CD4-positive, alpha-beta memory T cell (primary cell): ENCODE measurements at regions not wholly inside any gene's neighbourhood (a gene's known extent, or its start where the extent isn't known, plus 50 kb on each side); places are given as distances from the start of the nearest gene placed in this dataset.

Experiments used
- CTCF ChIA-PET: fragments of 350-600 bp; sonication (Branson Sonifier 250); formaldehyde crosslinking; loops from one replicate; lab custom pipeline; 2021; ENCODE audit warnings: inconsistent platforms; ENCODE audit not compliant: partially characterized antibody; lab: Charles Lee
- POLR2A ChIA-PET: fragments of 350-600 bp; sonication (Branson Sonifier 250); formaldehyde crosslinking; loops from one replicate; lab custom pipeline; 2021; ENCODE audit not compliant: partially characterized antibody; lab: Charles Lee
- DNase-seq, 5 donors: peaks; one replicate each; pipeline versions ENCODE4 v3.0.0 to v3.0.0-alpha.2; 2020 to 2022; ENCODE audit warnings: mixed read lengths in 1 of 5
- H3K27ac ChIP-seq: one replicate; pipeline ENCODE4 v1.7.0; 2013; ENCODE audit warnings: low read depth, low read length
- H3K27me3 ChIP-seq: 2 replicates; pipeline ENCODE4 v1.7.0; 2013; ENCODE audit warnings: mild to moderate bottlenecking, low read length, moderate library complexity; ENCODE audit not compliant: insufficient read depth
- H3K36me3 ChIP-seq: 2 replicates; pipeline ENCODE4 v1.7.0; 2013; ENCODE audit warnings: mild to moderate bottlenecking, low read length, moderate library complexity; ENCODE audit not compliant: insufficient read depth
- H3K4me1 ChIP-seq: 2 replicates; pipeline ENCODE4 v1.7.0; 2013; ENCODE audit warnings: mild to moderate bottlenecking, low read length, moderate library complexity; ENCODE audit not compliant: insufficient read depth
- H3K4me3 ChIP-seq, 2 donors: one replicate each; pipeline ENCODE4 v1.7.0; 2013; ENCODE audit warnings: low read length in 2 of 2, mild to moderate bottlenecking in 1 of 2
- H3K9me3 ChIP-seq, 2 donors: one replicate each; pipeline ENCODE4 v1.7.0; 2013; ENCODE audit warnings: low read length in 2 of 2, control low read depth in 1 of 2; ENCODE audit not compliant: control insufficient read depth in 1 of 2
- H3K27ac Mint-ChIP-seq, 7 donors: one replicate each; pipeline ENCODE4 v1.8.0; 2020 to 2021; ENCODE audit warnings: mixed read lengths in 7 of 7, mild to moderate bottlenecking in 6 of 7, inconsistent platforms in 3 of 7, moderate library complexity in 3 of 7
- H3K27me3 Mint-ChIP-seq, 2 donors: one replicate each; pipeline ENCODE4 v1.8.0; 2020 to 2021; ENCODE audit warnings: mixed read lengths in 2 of 2
- H3K36me3 Mint-ChIP-seq, 2 donors: one replicate each; pipeline ENCODE4 v1.8.0; 2020 to 2021; ENCODE audit warnings: mixed read lengths in 2 of 2, inconsistent platforms in 1 of 2, mild to moderate bottlenecking in 1 of 2
- H3K4me1 Mint-ChIP-seq, 4 donors: one replicate each; pipeline ENCODE4 v1.8.0; 2020 to 2021; ENCODE audit warnings: mixed read lengths in 4 of 4, mild to moderate bottlenecking in 1 of 4
- H3K4me3 Mint-ChIP-seq, 8 donors: one replicate each; pipeline ENCODE4 v1.8.0; 2020 to 2021; ENCODE audit warnings: mixed read lengths in 8 of 8, mild to moderate bottlenecking in 7 of 8, moderate library complexity in 6 of 8, inconsistent platforms in 3 of 8
- H3K9me3 Mint-ChIP-seq, 8 donors: one replicate each; pipeline ENCODE4 v1.8.0; 2020 to 2021; ENCODE audit warnings: mixed read lengths in 8 of 8, mild to moderate bottlenecking in 5 of 8, inconsistent platforms in 3 of 8, moderate library complexity in 1 of 8
- intact Hi-C: fragments of 100-400 bp; cut with micrococcal nuclease; formaldehyde crosslinking; loops from one replicate; pipeline ENCODE4 v1.15.1; 2023

- POLR2A ChIA-PET, result no interaction called here
- intact Hi-C loops, result no loop called here
- Mint-ChIP-seq H3K4me3 (no peak overlapping the region), H3K9me3 (peaks cover 0 to 31% (median 26%) of the 10 kb centered on the region in 8 donors), H3K27ac (no peak overlapping the region), H3K27me3 (peaks cover 5% of the 10 kb centered on the region in 2 donors), H3K4me1 (no peaks in the 10 kb centered on the region), H3K36me3 (peaks cover 0 to 3% of the 10 kb centered on the region in 2 donors)
- CTCF ChIA-PET, result no interaction called here
- H3K4me3 ChIP-seq, result no peak overlapping the region
- H3K27me3 ChIP-seq, result no peaks in the 10 kb centered on the region
- no peaks in the 10 kb centered on the region for H3K36me3 ChIP-seq
- H3K27ac ChIP-seq, result no peak overlapping the region
- DNase-seq, result no peak
- no peaks in the 10 kb centered on the region for H3K9me3 ChIP-seq
- no peaks in the 10 kb centered on the region for H3K4me1 ChIP-seq
Observed at GRCh38 chr3:14057701-14058100, 67.0 kb downstream of the CHCHD4 start.

DNA sequence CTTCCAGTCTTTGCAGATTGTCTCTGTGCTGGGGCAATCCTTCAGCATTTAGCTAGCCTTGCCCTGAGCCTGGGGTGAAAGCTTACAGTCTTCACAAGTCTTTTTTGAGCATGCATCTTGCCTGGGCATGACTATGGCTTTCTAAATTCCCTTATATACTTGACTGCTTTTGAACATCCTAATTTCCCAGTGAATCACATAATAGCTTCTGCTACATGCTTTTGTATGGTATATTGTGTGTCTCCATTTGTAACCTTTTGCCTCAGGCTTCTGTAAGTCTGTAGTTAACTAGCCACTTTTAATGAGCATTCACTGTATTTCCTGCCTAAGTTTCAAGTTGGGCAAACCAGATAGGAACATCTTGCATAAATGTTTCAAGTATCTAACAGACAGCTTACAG lies 76.8 kb downstream of the CHCHD4 start:
- Mint-ChIP-seq H3K4me3 (no peak overlapping the region), H3K9me3 (peaks cover 0 to 1% (median 0%) of the 10 kb centered on the region in 8 donors), H3K36me3 (no peaks in the 10 kb centered on the region), H3K27ac (no peak overlapping the region), H3K4me1 (no peaks in the 10 kb centered on the region), H3K27me3 (peaks cover 8 to 9% of the 10 kb centered on the region in 2 donors)
- ChIA-PET POLR2A (no interaction called here), CTCF (no interaction called here)
- Histone ChIP-seq H3K27ac (no peak overlapping the region), H3K4me1 (no peaks in the 10 kb centered on the region), H3K27me3 (no peaks in the 10 kb centered on the region), H3K36me3 (no peaks in the 10 kb centered on the region), H3K9me3 (no peaks in the 10 kb centered on the region), H3K4me3 (no peak overlapping the region)
- DNase-seq, result no peak
- intact Hi-C loops, result no loop called here

- H3K4me1 Mint-ChIP-seq, result no peaks in the 10 kb centered on the region
- ChIA-PET CTCF (no interaction called here), POLR2A (no interaction called here)
- no peak overlapping the region for H3K27ac Mint-ChIP-seq
- no peak for DNase-seq
- H3K27me3 ChIP-seq, result no peaks in the 10 kb centered on the region
- no peaks in the 10 kb centered on the region for H3K36me3 Mint-ChIP-seq
- no peak overlapping the region for H3K4me3 ChIP-seq
- H3K36me3 ChIP-seq, result no peaks in the 10 kb centered on the region
- no peaks in the 10 kb centered on the region for H3K9me3 ChIP-seq
- intact Hi-C loops, result no loop called here
- peaks cover 7 to 11% of the 10 kb centered on the region in 2 donors for H3K27me3 Mint-ChIP-seq
- no peak overlapping the region for H3K27ac ChIP-seq
- H3K4me3 Mint-ChIP-seq, result no peak overlapping the region
- no peaks in the 10 kb centered on the region for H3K4me1 ChIP-seq
- H3K9me3 Mint-ChIP-seq, result peaks cover 0 to 1% (median 0%) of the 10 kb centered on the region in 8 donors
Observed at GRCh38 chr3:14047027-14047426, 77.6 kb downstream of the CHCHD4 start.

GRCh38 chr3:14042680-14043079 lies 82.0 kb downstream of the CHCHD4 start:
- DNase-seq, result no peak
- Mint-ChIP-seq H3K4me1 (no peaks in the 10 kb centered on the region), H3K27me3 (peaks cover 9 to 12% of the 10 kb centered on the region in 2 donors), H3K9me3 (peaks cover 0 to 5% (median 3%) of the 10 kb centered on the region in 8 donors), H3K36me3 (no peaks in the 10 kb centered on the region), H3K4me3 (no peak overlapping the region), H3K27ac (no peak overlapping the region)
- intact Hi-C loops, result no loop called here
- POLR2A ChIA-PET, result no interaction called here
- CTCF ChIA-PET, result no interaction called here
- H3K4me1 ChIP-seq, result no peaks in the 10 kb centered on the region
- no peaks in the 10 kb centered on the region for H3K36me3 ChIP-seq
- no peaks in the 10 kb centered on the region for H3K27me3 ChIP-seq
- no peak overlapping the region for H3K27ac ChIP-seq
- H3K4me3 ChIP-seq, result no peak overlapping the region
- no peaks in the 10 kb centered on the region for H3K9me3 ChIP-seq

DNA sequence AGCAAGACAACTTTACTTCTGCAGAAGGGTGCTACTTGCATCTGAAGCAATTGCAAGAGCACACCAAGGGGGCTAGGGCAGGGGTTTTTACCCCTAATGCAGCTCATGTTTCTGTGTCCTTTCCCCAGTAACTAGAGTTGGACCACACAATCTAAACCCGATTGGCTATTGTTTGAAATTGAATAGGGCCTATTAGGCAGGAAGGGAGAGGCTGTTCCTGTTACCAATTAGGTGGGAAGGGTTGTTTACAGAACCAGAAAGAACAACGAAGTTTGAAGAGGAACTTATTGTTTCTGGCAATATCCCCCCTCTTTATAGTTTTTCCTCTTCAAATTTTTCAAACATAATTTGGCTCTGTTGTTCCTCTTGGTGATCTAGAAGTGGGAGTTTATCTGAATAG lies 85.5 kb downstream of the CHCHD4 start:
- no peak for DNase-seq
- Mint-ChIP-seq H3K4me3 (no peak overlapping the region), H3K27me3 (peaks cover 4 to 10% of the 10 kb centered on the region in 2 donors), H3K36me3 (peaks cover 0 to 6% of the 10 kb centered on the region in 2 donors), H3K4me1 (no peaks in the 10 kb centered on the region), H3K27ac (no peak overlapping the region), H3K9me3 (peaks cover 0 to 19% (median 12%) of the 10 kb centered on the region in 8 donors)
- H3K9me3 ChIP-seq, result no peaks in the 10 kb centered on the region
- no peaks in the 10 kb centered on the region for H3K36me3 ChIP-seq
- no peaks in the 10 kb centered on the region for H3K27me3 ChIP-seq
- no peaks in the 10 kb centered on the region for H3K4me1 ChIP-seq
- H3K27ac ChIP-seq, result no peak overlapping the region
- ChIA-PET CTCF (no interaction called here), POLR2A (no interaction called here)
- intact Hi-C loops, result no loop called here
- no peak overlapping the region for H3K4me3 ChIP-seq

- Histone ChIP-seq H3K36me3 (no peaks in the 10 kb centered on the region), H3K4me3 (no peak overlapping the region), H3K27ac (no peak overlapping the region), H3K4me1 (no peaks in the 10 kb centered on the region), H3K9me3 (no peaks in the 10 kb centered on the region), H3K27me3 (no peaks in the 10 kb centered on the region)
- Mint-ChIP-seq H3K4me1 (no peaks in the 10 kb centered on the region), H3K36me3 (peaks cover 0 to 6% of the 10 kb centered on the region in 2 donors), H3K27me3 (peaks cover 6 to 7% of the 10 kb centered on the region in 2 donors), H3K4me3 (no peak overlapping the region), H3K27ac (no peak overlapping the region), H3K9me3 (peaks cover 0 to 21% (median 12%) of the 10 kb centered on the region in 8 donors)
- no peak for DNase-seq
- intact Hi-C loops, result no loop called here
- CTCF ChIA-PET, result no interaction called here
- POLR2A ChIA-PET, result no interaction called here
Observed at GRCh38 chr3:14037211-14037610, 87.5 kb downstream of the CHCHD4 start.

- no peak overlapping the region for H3K27ac Mint-ChIP-seq
- no peak for DNase-seq
- intact Hi-C loops, result no loop called here
Observed at GRCh38 chr3:14033023-14033422, 91.6 kb downstream of the CHCHD4 start.

GRCh38 chr3:14031271-14031670 lies 93.4 kb downstream of the CHCHD4 start:
- POLR2A ChIA-PET, result no interaction called here
- Mint-ChIP-seq H3K4me1 (no peaks in the 10 kb centered on the region), H3K27me3 (peaks cover 3 to 7% of the 10 kb centered on the region in 2 donors), H3K36me3 (peaks cover 0 to 6% of the 10 kb centered on the region in 2 donors), H3K27ac (no peak overlapping the region), H3K4me3 (no peak overlapping the region), H3K9me3 (peaks cover 0 to 15% (median 9%) of the 10 kb centered on the region in 8 donors)
- intact Hi-C loops, result no loop called here
- Histone ChIP-seq H3K27ac (no peak overlapping the region), H3K9me3 (no peaks in the 10 kb centered on the region), H3K36me3 (no peaks in the 10 kb centered on the region), H3K4me1 (no peaks in the 10 kb centered on the region), H3K27me3 (no peaks in the 10 kb centered on the region), H3K4me3 (no peak overlapping the region)
- CTCF ChIA-PET, result no interaction called here
- no peak for DNase-seq

More at GRCh38 chr3:14033023-14033422, 91.6 kb downstream of the CHCHD4 start:
- Histone ChIP-seq H3K36me3 (no peaks in the 10 kb centered on the region), H3K27me3 (no peaks in the 10 kb centered on the region), H3K9me3 (no peaks in the 10 kb centered on the region), H3K4me3 (no peak overlapping the region), H3K27ac (no peak overlapping the region), H3K4me1 (no peaks in the 10 kb centered on the region)
- H3K4me3 Mint-ChIP-seq, result no peak overlapping the region
- no peaks in the 10 kb centered on the region for H3K4me1 Mint-ChIP-seq
- ChIA-PET CTCF (no interaction called here), POLR2A (no interaction called here)
- peaks cover 0 to 19% (median 12%) of the 10 kb centered on the region in 8 donors for H3K9me3 Mint-ChIP-seq
- peaks cover 3 to 7% of the 10 kb centered on the region in 2 donors for H3K27me3 Mint-ChIP-seq
- peaks cover 0 to 12% of the 10 kb centered on the region in 2 donors for H3K36me3 Mint-ChIP-seq
